ENCODE measurements at regions not wholly inside any gene's neighbourhood (a gene's known extent, or its start where the extent isn't known, plus 50 kb on each side); places are given as distances from the start of the nearest gene placed in this dataset.
"Not testable (repeated sequence)": the region's sequence is repeated elsewhere in the genome, so short reads cannot be mapped to it uniquely, and the experiment has no call there.

DNA sequence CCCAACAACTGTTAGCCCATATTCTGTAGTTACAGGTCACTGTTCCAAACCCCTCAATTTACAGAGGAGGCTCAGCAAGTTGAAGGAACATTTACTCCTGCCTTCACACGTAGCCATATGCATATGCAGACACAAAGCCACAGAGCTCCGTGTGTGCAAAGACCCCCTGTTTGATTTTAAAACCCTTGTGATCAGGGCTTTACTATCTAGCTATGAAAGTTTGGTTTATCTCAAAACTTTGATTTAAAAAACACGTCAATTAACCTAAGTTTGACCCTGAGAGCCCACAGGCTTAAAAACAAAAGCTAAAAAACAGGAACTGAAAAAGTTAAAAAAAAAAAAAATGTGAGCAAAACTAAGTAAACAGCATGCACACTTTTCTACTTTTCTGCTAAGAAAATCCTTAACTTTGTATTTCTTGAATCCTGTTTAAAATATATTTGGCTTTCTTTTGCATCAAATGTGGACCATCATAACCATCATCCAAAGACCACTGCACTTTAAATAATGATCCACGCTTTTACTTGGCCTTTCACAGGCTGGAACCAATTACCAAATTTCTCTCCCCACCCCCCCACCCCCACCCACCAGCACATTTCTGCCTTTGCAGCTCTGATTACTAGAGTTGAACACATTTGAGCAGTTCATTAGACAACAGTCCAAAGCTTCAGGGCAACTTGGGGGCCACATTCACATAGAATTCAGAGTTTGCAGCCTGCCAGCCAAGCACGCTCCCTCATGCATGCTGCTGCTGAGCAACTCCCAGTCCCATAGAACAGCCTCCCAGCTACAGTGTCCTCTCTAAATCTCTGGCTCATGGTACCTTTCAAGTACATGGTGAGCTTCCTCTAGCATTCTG, 128.8 kb upstream of the MAP3K1 start:
- DNase-seq (ENCODE audit: low read depth in 2 of 2) = no peak

DNA sequence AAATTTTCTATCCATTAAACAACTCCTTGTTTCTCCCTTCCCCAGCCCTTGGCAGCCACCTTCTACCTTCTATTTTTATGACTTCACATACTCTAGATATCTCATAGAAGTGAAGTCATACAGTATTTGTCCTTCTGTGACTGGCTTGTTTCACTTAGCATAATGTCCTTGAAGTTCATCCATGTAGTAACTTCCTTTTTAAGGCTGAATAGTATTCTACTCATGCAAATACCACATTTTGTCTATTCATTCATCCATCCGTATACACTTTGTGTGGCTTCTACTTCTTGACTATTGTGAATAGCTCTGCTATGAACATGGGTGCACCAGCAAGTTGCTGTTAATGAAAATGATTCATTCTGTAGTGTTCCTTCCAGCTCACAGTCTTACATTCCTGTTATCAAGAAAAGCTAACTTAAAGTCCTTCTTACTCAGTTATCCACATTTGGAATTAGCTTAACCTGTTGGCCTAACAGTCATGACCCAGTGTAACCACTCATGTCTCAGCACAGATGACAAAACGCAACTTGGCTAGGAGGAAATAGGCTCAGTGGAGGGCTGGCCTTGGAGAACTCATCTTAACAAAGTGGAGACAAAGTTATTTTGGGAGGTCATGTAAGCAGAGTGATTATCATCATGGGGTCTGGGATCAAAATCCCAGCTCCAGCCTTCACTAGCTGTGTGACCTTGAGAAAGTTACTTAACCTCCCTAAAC, 129.7 kb upstream of the MAP3K1 start:
- DNase-seq (ENCODE audit: low read depth in 2 of 2) = no peak

DNA sequence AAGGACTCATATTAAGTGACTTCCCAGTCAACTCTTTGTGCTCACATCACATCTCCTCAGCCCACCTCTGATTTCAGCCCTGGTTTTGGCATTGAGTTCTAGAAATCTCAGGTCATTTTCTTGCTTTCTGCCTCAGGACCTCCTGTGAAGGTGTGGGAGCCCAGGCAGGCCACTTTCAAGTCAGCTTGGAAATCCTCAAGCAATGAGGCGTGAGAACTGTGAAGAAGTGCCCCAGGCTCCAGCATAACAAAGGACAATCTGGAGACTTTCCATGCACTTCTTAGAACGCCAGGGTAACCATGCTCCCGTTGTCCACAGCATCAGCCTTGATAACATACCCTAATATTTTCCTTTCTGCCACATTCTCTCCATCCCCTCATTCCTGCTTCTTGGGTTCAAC, 131.2 kb upstream of the MAP3K1 start:
- no peak for DNase-seq (ENCODE audit: low read depth in 2 of 2)

DNA sequence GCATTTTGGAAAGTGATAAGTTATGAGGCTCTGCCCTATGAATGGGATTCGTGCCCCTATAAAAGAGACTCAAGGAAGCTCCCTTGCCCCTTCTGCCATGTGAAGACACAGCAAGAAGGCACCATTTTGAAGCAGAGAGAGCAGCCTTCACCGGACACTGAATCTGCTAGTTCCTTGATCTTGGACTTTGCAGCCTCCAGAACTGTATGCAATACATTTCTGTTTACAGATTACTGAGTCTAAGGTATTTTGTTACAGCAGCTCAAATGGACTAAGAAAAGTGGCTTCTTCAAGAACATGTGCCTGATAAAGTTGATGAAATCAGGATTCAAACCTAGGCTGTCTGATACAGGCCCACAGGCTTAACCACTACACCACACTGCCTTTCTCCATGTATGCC, 131.6 kb upstream of the MAP3K1 start:
- no peak for DNase-seq (ENCODE audit: low read depth in 2 of 2)

DNA sequence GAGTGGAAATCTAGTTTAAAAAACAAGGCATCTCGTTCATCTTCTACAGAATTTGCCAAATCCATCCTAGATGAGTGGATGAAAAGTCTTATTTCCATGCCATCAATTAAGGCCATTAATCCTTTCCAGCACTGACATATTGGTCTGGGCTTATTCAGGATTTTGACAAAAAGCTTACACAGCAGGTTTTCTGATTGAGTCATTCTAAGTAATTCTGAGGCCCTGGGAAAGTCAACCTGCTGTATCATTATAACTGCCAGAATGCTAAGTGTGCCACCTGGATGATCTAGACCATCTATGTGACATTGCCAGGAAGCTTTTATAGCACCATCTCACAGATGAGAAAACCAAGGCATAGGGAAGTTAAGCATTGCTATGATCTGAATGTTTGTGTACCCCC, 132.1 kb upstream of the MAP3K1 start:
- no peak for DNase-seq (ENCODE audit: low read depth in 2 of 2)

DNA sequence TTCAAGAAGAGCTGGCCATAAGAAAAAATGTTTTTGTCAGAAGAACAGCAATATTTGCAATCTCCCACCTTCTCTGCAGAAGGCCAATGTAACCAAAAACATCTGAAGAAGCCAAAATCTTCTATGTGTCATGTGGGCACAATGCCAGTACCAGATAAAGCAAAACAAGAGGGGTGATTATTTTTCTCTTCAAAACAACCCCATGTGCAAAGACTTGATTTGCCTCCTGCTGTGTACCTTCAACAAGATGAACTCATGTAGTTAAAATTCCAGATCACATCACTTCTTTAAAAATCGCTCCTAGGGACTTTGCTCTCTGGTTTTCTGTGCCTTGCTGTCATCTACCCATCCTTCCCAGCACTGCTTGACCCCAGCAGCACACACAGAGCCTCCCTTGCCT, 134.0 kb upstream of the MAP3K1 start:
- no peak for DNase-seq (ENCODE audit: low read depth in 2 of 2)

DNA sequence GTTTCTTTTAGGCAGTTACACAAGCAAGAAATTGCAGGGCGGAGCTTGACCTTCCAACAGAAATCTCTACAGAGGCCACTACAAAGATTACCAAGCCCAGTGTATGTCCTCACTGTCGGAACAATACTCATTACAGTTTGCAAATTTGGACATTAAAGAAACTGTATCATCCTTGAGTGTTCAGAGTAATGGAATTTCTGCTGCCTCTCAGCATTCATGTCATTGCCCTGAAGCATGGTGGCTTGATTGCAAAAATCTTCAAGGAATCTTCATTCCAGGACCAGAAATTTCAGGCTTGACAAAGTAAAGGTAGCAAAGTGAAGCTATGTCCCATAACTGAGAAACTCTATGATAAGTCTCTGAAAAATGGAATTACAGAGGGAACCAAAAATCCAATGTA, 134.6 kb upstream of the MAP3K1 start:
- no peak for DNase-seq (ENCODE audit: low read depth in 2 of 2)

DNA sequence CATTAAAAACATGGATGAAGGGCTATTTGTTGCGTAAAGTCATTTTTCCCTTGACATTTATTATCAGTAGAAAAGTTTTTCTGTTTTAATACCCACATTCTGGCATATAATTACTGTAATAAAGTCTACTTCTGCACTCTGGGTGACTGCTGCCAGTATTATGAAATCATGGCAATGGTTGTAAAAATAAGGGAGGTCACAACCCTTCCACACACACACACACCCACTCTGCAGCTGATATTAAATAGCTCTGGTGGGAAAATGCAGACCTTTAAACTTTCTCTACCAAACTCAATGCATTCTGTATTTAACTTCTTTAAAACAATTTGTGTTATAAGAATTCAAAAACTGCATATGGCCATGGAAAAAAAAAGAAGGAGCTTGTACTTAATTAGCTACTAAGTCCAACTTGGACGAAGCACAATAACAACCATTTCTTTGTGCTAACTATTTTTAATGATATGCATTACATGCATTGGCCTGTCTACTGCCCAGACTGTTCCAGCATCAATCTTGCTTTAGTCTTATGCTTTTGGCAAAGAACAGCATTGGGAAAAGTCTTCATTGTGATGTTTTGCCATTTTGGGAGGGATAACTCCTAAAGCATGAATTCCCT, 137.6 kb upstream of the MAP3K1 start:
- no peak for DNase-seq (ENCODE audit: low read depth in 2 of 2)

DNA sequence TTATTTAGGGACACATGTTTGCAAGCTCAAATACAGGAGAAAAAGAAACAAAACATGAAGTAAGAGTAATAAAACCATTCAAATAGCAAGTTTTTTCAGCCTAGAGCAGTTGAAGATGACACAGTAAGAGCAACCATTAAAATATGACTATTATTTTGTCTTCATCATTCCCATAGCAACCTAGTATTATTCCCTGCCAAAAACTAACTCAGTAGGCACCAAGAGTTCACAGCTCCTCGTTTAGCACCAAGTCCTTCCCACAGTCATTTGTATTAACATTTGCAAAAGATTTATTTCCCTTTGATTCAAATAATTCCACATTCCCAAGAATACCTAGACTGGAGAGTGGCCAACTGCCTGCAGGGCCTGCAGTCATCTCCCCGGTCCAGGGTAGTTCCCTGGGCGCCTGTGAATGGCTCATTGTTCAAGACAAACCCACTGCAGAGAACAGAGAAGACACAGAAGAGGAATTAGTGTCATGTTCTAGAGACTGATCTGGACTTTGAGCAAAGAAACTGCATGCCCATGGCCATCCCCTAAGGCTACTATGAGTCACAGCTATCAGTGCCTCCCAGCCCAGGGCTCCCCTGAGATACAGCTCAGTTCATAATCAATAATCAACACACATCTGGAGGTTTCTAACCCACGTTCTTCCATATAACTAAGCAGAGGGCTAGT, 139.1 kb upstream of the MAP3K1 start:
- no peak for DNase-seq (ENCODE audit: low read depth in 2 of 2)

DNA sequence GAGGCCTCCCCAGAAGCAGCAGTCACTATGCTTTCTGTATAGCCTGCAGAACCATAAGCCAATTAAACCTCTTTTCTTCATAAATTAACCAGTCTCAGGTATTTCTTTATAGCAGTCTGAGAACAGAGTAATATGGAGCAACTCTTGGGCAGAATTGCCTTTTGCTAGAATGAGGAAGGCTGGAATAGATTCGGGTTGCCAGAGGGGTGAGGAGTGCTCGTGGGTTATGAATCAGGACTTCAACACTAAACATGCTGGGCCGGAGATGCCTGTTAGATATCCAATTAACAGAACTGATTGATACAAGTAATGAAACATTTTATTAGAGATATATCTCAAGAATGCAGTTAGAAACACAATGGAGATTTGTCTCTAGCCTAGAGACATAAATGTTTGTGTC, 140.9 kb upstream of the MAP3K1 start:
- DNase-seq (ENCODE audit: low read depth in 2 of 2) = no peak

DNA sequence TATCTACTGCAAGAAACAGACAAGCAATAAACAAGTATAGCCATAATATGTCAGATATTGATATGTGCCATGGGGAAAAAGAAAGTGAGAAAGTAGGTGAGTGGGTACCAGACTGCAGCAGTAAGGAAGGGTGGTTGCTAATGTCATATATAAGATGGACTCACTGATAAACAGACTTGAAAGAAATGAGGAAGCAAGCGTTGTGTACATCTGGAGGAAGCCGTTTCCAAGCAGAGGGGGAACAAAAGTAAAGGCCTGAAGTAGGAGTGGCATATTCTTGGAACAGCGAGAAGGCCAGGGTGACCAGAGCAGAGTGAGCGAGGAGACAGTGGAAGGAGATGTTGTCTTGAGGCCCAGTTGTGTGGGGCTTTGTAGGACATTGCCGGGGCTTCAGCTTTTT, 142.2 kb upstream of the MAP3K1 start:
- DNase-seq (ENCODE audit: low read depth in 2 of 2) = no peak

DNA sequence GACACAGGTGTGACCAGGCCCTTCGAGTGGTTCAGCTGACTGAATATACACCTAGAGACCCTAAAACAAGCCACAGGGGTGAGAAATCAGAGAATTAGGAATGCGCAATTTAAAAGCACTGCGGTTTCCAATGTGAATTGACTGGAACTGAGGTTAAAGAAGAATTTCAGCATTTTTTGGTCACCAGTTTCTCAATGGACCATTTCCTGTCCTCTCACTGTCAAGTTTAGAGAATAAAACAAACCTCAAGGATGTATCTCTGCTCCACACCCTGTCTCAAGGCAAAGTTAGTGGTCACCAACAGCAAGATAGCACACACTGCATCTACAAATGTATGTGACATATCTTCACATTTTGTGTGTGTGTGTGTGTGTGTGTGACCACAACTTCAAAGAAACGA, 143.8 kb upstream of the MAP3K1 start:
- DNase-seq (ENCODE audit: low read depth in 2 of 2) = no peak

DNA sequence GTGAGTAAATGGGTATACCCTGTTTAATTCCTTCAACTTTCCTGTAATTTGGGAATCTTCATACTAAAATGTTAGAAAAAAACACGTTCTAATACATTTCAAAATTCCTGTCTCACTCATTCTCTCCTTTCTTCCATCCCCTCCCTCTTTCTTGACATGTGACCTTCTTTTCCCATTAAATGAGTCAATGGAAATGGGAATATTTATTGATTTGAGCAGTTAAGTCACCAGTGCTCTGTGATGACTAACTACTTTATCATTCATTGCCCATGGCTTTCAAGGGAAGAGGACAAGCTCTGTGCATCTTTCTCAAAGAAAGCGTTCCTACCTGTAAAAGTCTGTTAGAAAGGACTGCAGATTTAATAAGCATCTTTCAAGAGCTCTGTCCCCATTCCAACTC, 144.4 kb upstream of the MAP3K1 start:
- DNase-seq (ENCODE audit: low read depth in 2 of 2) = no peak

DNA sequence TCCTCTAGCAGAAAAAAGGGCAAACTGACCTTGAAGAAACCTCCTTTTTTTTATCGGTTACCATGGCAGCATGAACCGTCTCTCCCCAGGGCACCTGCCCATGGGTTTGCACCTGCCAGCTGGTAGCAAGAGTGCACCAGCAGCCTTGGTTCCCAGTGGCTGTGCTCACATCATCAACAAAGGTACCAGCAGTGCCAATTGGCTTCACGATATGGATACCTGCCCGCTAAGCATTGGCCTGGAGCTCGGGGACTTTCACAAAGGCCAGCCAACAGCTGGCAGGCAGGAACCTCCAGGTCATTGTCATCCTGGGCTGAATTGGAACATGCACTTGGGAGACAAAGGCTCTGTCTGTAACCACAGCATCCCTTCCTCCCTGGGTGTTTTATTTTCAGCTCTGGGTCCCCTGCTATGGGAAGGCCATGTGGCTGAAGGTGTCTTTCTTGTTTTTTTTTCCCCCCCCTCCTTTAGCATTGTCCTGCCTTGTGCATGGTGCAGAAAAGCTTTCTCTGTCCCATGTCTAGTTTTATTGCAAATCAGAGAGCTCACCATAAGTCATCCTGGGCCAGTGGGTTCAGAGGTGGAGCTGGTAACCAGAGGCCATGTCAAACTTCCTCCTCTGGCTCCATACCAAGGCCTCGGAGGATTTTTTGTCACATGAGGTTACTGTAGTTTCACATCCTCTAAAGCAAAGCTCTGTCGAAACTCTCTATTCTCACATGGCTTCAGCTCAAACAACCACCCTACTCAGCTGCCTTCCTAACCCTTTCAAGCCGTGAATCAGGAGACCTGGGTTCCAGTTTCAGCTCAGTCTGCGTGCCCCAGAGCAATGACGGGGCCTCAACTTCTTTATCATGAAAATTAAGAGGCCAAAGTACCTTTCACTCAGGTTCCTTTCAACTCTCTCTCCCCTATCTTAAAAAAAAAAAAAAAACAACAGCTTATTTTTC, 145.5 kb upstream of the MAP3K1 start:
- peak; percentile 19 to 29 for DNase-seq (ENCODE audit: low read depth in 2 of 2)

DNA sequence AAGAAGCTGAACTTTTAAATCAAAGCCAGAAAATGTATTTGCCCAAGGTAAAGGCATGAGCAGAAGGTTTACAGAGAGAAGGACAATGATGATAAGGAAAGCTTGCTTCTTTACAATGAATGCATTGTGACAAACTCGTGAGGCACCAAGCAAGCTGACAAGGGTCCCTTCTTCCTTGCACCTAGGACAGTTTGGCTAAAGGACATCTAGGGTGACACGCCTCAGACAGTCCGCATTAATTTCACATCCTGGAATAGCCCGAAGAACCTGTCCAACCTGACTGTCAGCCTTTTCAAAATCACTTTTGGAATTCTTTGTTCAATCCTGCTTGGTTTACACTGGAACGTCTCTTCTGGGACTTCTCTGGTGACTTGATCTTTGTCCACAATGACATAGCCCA, 146.4 kb upstream of the MAP3K1 start:
- DNase-seq (ENCODE audit: low read depth in 2 of 2) = no peak

DNA sequence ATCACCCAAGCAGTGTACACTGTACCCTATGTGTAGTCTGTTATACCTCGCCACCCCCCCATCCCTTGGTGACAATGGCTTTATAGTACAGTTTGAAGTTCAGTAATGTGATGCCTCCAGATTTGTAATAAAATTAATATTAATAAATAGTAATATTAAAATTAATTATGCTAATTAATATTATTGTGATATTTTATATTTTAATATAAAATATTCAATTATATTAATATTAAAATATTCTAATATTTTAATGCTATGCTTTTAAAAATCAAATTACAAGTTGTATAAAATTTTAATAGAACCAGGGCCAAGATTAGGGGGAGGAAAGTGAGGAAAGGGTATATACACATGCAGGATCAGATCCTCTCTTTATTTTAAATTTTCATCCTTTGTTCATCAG, 147.7 kb upstream of the MAP3K1 start:
- no peak for DNase-seq (ENCODE audit: low read depth in 2 of 2)

DNA sequence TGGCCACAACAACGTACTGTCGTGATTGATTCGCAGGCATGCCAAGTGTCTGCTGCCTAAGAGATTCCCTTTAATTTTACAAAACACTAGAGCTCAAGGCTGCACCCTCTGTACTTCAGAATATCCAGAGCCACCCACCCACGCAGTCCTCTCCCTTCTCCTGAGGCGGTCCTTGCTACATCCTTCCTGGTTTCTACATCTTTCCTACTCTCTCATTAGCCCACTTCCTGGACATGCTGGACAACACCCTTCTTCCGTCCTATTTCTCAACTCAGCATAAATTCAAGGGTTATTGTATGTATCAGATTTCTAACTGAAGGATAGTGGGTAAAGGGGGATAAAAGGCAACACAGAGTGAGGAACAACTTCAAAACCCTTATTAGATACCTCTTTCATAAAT, 148.4 kb upstream of the MAP3K1 start:
- DNase-seq (ENCODE audit: low read depth in 2 of 2) = no peak

DNA sequence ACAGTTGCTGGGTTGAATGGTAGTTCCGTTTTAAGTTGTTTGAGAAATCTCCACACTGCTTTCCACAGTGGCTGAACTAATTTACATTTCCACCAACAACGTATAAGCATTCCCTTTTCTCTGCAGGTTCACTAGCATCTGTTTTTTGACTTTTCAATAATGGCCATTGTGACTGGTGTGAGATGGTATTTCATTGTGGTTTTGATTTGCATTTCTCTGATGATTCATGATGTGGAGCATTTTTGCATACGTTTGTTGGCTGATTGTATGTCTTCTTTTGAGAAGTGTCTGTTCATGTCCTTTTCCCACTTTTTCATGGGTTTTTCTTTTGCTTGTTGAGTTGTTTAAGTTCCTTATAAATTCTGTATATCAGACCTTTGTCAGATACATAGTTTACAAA, 150.2 kb upstream of the MAP3K1 start:
- DNase-seq (ENCODE audit: low read depth in 2 of 2) = not testable (repeated sequence)

DNA sequence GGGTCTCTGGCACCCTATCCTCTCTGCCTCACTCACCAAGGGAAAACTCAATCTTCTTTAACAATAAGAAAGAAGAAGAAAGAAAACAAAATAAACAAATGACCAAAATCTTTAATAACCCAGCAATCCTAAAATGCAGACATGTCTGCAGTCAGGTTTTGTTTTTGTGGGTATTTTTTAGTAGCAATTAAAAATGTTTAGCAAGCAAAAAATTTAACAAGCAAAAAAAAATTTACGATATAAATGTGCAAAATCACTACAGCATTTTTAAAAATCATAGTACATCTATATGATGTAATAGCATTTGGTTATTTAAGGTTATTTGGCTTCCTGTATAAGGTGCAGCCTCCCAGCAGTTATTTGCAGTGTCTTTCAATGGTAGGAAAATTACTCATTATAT, 151.3 kb upstream of the MAP3K1 start:
- DNase-seq (ENCODE audit: low read depth in 2 of 2) = no peak

DNA sequence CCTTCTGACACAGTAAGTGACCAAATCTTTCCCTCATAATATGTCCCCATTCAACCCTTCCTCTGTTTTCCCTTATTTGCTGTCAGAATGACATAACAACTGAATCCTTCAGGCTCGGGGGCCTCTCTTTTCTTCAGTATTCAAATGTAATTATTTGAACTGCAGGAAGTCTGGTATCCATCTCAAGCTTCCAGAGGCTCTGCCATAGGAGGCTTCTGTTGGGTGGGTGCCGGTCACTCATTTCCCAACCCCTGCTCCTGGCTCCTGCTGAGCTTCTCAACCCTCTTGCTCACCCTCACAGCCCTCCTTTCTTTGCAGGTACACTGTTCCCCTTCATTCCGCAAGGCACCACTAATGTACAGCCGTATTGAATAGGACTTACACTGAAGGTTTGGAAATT, 151.8 kb upstream of the MAP3K1 start:
- no peak for DNase-seq (ENCODE audit: low read depth in 2 of 2)

DNA sequence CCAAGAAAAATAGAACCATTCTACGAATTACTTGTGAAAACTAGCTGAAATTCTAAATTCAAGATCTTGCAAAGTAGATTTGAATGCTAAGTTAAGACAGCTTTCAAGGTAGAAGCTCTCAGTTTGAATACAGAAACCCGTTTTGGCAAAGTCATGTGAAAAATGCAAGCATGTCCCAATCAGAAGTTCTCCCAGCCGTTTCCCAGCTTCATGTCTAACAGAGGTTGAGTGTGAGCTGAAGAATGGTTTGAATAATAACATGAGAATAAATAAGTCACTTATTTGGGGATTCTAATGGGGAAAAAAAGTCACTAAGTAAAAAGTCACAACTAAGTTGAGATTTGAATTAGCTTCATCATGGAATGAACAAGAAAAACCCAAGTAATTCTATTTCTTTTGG, 152.5 kb upstream of the MAP3K1 start:
- DNase-seq (ENCODE audit: low read depth in 2 of 2) = no peak
